DND-41 (cell line): ENCODE measurements at regions not wholly inside any gene's neighbourhood (a gene's known extent, or its start where the extent isn't known, plus 50 kb on each side); places are given as distances from the start of the nearest gene placed in this dataset.

Experiments
- ATAC-seq: fragments of 200-7000 bp; cut with Tn5 transposase; 3 replicates; pipeline ENCODE4 v1.9.1; 2021; ENCODE audit warnings: low read depth; ENCODE audit not compliant: insufficient read depth
- DNase-seq: peaks from one replicate; pipeline ENCODE4 v3.0.0-alpha.2; 2020
- H2AFZ ChIP-seq: 2 replicates; pipeline ENCODE4 v1.6.0; 2012; ENCODE audit warnings: low read depth, low read length
- H3K27ac ChIP-seq: 2 replicates; pipeline ENCODE4 v1.5.1; 2012; ENCODE audit warnings: low read length, inconsistent platforms
- H3K27me3 ChIP-seq: fragments of 200-600 bp; sonication (generic); 2 replicates; pipeline ENCODE4 v1.6.0; 2012; ENCODE audit warnings: low read length, mild to moderate bottlenecking, inconsistent platforms; ENCODE audit not compliant: insufficient read depth, poor library complexity
- H3K36me3 ChIP-seq: 2 replicates; pipeline ENCODE4 v1.5.1; 2012; ENCODE audit warnings: low read length, inconsistent platforms; ENCODE audit not compliant: insufficient read depth
- H3K4me1 ChIP-seq: 2 replicates; pipeline ENCODE4 v1.5.1; 2012; ENCODE audit warnings: mild to moderate bottlenecking, low read length; ENCODE audit not compliant: insufficient read depth
- H3K4me2 ChIP-seq: 2 replicates; pipeline ENCODE4 v1.6.0; 2012; ENCODE audit warnings: mild to moderate bottlenecking, moderate library complexity, low read length, inconsistent platforms; ENCODE audit not compliant: insufficient read depth
- H3K4me3 ChIP-seq, 2 experiments: fragments of 200-600 bp in 1 of 2; shearing (Covaris generic) in 1 of 2; 2 replicates each; pipeline ENCODE4 v1.5.1; 2012 to 2016; ENCODE audit warnings: inconsistent platforms in 2 of 2, low read length in 2 of 2, mild to moderate bottlenecking in 2 of 2, low read depth in 1 of 2, moderate library complexity in 1 of 2
- H3K79me2 ChIP-seq: 2 replicates; pipeline ENCODE4 v1.6.0; 2012; ENCODE audit warnings: low read length, inconsistent platforms; ENCODE audit not compliant: insufficient read depth
- H3K9ac ChIP-seq: 2 replicates; pipeline ENCODE4 v1.6.0; 2012; ENCODE audit warnings: low read depth, mild to moderate bottlenecking, inconsistent platforms, low read length, moderate library complexity
- H3K9me3 ChIP-seq: 2 replicates; pipeline ENCODE4 v1.5.1; 2012; ENCODE audit warnings: low read length, moderate library complexity, mild to moderate bottlenecking, inconsistent platforms; ENCODE audit not compliant: insufficient read depth, severe bottlenecking
- H4K20me1 ChIP-seq: 2 replicates; pipeline ENCODE4 v1.6.0; 2012; ENCODE audit warnings: low read length; ENCODE audit not compliant: insufficient read depth
- EZH2 ChIP-seq: IDR thresholded peaks from 3 replicates; pipeline ENCODE4 v1.6.1; 2012; ENCODE audit warnings: borderline replicate concordance, low read depth, mild to moderate bottlenecking, moderate library complexity, low read length, inconsistent platforms; ENCODE audit not compliant: severe bottlenecking
- TF ChIP-seq, protein P1 (sequence below): IDR thresholded peaks from 2 replicates; pipeline ENCODE4 v1.5.1; 2012; ENCODE audit warnings: borderline replicate concordance, low read length, moderate library complexity, mild to moderate bottlenecking; ENCODE audit not compliant: poor library complexity, severe bottlenecking; ENCODE audit errors: extremely low read depth

- H3K9me3 ChIP-seq: no peaks in the 10 kb centered on the region
- no peak overlapping the region for H3K4me3 ChIP-seq
- H3K27ac ChIP-seq: no peak overlapping the region
- H3K27me3 ChIP-seq: no peaks in the 10 kb centered on the region
- no peak overlapping the region for H2AFZ ChIP-seq
- no peak overlapping the region for H3K9ac ChIP-seq
- no peaks in the 10 kb centered on the region for H4K20me1 ChIP-seq
- no peaks in the 10 kb centered on the region for H3K4me1 ChIP-seq
- TF ChIP-seq, protein P1, sequence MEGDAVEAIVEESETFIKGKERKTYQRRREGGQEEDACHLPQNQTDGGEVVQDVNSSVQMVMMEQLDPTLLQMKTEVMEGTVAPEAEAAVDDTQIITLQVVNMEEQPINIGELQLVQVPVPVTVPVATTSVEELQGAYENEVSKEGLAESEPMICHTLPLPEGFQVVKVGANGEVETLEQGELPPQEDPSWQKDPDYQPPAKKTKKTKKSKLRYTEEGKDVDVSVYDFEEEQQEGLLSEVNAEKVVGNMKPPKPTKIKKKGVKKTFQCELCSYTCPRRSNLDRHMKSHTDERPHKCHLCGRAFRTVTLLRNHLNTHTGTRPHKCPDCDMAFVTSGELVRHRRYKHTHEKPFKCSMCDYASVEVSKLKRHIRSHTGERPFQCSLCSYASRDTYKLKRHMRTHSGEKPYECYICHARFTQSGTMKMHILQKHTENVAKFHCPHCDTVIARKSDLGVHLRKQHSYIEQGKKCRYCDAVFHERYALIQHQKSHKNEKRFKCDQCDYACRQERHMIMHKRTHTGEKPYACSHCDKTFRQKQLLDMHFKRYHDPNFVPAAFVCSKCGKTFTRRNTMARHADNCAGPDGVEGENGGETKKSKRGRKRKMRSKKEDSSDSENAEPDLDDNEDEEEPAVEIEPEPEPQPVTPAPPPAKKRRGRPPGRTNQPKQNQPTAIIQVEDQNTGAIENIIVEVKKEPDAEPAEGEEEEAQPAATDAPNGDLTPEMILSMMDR: no peak
- no peak for TF ChIP-seq EZH2
- DNase-seq (no peak), ATAC-seq (no peak)
- no peaks in the 10 kb centered on the region for H3K79me2 ChIP-seq
- H3K4me2 ChIP-seq: no peak overlapping the region
- no peaks in the 10 kb centered on the region for H3K36me3 ChIP-seq
Measured at GRCh38 chr5:89041976-89042375, 159.0 kb upstream of the MEF2C start.

DNA sequence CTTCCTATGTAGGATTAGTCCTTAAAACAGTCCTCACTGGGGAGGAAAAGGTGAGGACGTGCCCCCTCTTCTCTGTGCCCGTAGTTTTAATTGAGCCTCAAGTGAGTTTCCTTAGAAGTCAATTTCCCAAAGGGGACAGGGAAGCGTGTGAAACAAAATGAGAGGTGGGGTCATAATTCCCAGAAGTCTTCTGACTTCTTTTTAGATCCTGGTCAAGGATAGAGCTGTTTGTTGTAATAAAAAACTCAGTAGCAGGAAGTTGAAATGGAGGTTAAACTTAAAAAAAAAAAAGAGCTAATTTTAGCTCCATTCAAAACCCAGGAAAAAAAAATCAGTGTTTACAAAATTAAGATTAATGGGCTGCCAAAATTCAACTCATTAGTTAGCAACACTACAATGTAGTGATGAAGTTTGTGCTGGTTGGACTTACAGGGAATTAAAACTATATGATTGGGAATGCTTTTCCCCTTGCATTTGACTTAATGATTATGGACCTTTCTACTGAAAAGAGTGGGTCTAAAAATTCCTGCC, 158.3 kb upstream of the MEF2C start:
- H3K9ac ChIP-seq: no peak overlapping the region
- H3K36me3 ChIP-seq: no peaks in the 10 kb centered on the region
- H2AFZ ChIP-seq: no peak overlapping the region
- ATAC-seq (no peak), DNase-seq (no peak)
- no peaks in the 10 kb centered on the region for H3K27me3 ChIP-seq
- H3K4me2 ChIP-seq: no peak overlapping the region
- no peaks in the 10 kb centered on the region for H3K79me2 ChIP-seq
- no peaks in the 10 kb centered on the region for H3K4me1 ChIP-seq
- TF ChIP-seq EZH2: no peak
- TF ChIP-seq, protein P1: no peak
- no peaks in the 10 kb centered on the region for H4K20me1 ChIP-seq
- no peak overlapping the region for H3K4me3 ChIP-seq
- no peak overlapping the region for H3K27ac ChIP-seq
- H3K9me3 ChIP-seq: no peaks in the 10 kb centered on the region

- ATAC-seq (no peak), DNase-seq (no peak)
- TF ChIP-seq, protein P1: no peak
- TF ChIP-seq EZH2: no peak
- Histone ChIP-seq H3K4me2 (no peak overlapping the region), H4K20me1 (no peaks in the 10 kb centered on the region), H2AFZ (no peak overlapping the region), H3K27ac (no peak overlapping the region), H3K27me3 (no peaks in the 10 kb centered on the region), H3K9me3 (no peaks in the 10 kb centered on the region), H3K4me1 (no peaks in the 10 kb centered on the region), H3K79me2 (no peaks in the 10 kb centered on the region), H3K9ac (no peak overlapping the region), H3K4me3 (no peak overlapping the region), H3K36me3 (no peaks in the 10 kb centered on the region)
Measured at GRCh38 chr5:89036704-89037489, 153.9 kb upstream of the MEF2C start.
